Adrenal gland (tissue), 9 donors: ENCODE measurements at regions not wholly inside any gene's neighbourhood (a gene's known extent, or its start where the extent isn't known, plus 50 kb on each side); places are given as distances from the start of the nearest gene placed in this dataset.

Source experiments
- DNase-seq, 7 donors: peaks; one replicate each; pipeline ENCODE4 v3.0.0-alpha.2; 2019 to 2020
- H3K27ac ChIP-seq, 5 donors: fragments of 200-600 bp; sonication (generic) in 4 of 5; 1 replicate in 3 of 5; 2 replicates in 2 of 5; pipeline versions ENCODE4 v1.5.1 to v1.8.0; 2016 to 2020; ENCODE audit warnings: mild to moderate bottlenecking in 1 of 5
- H3K27me3 ChIP-seq: fragments of 200-600 bp; 2 replicates; pipeline ENCODE4 v1.8.0; 2021
- H3K36me3 ChIP-seq, 2 donors: fragments of 200-600 bp; replicated peaks in 1 of 2; 1 replicate in 1 of 2; 2 replicates in 1 of 2; pipeline versions ENCODE4 v1.5.1 to v1.8.0; 2018 to 2022
- H3K4me1 ChIP-seq, 2 donors: fragments of 200-600 bp; replicated peaks in 1 of 2; 1 replicate in 1 of 2; 2 replicates in 1 of 2; pipeline versions ENCODE4 v1.5.1 to v1.8.0; 2018 to 2021
- H3K4me3 ChIP-seq, 4 donors: fragments of 200-600 bp; sonication (generic) in 3 of 4; one replicate each; pipeline ENCODE4 v1.5.1; 2016 to 2018
- H3K9me3 ChIP-seq, 3 donors: fragments of 200-600 bp; sonication (generic) in 1 of 3; replicated peaks in 1 of 3; 1 replicate in 2 of 3; 2 replicates in 1 of 3; pipeline versions ENCODE4 v1.5.1 to v1.8.0; 2016 to 2021
- POLR2A ChIP-seq, 2 donors: fragments of 450-650 bp; IDR thresholded peaks; one replicate each; pipeline ENCODE4 v1.6.1; 2017; ENCODE audit warnings: antibody characterized with exemption in 2 of 2, mild to moderate bottlenecking in 2 of 2, moderate library complexity in 1 of 2
- WGBS, 4 donors: extraction: QIAGEN DNeasy Blood & Tissue Kit in 2 of 4; methylation state at CpG; one replicate each; pipeline versions ENCODE4 v1.1.5 to v1.1.7; 2013 to 2017; 5-methylcytosine and 5-hydroxymethylcytosine counted together
- intact Hi-C, 2 donors: fragments of 100-400 bp; cut with DNase I; formaldehyde crosslinking; loops; one replicate each; pipeline versions ENCODE4 v1.14.1 to v1.15.0; 2022 to 2023
- TF ChIP-seq, protein P1 (sequence below), 6 experiments: fragments of 450-650 bp in 4 of 6; fragments of 200-600 bp in 2 of 6; sonication (generic) in 1 of 6; IDR thresholded peaks; 1 replicate in 5 of 6; 2 replicates in 1 of 6; pipeline versions ENCODE4 v1.5.1 to v1.8.0; 2016 to 2021; ENCODE audit warnings: antibody characterized with exemption in 6 of 6, mild to moderate bottlenecking in 2 of 6, moderate library complexity in 1 of 6
- donor health status: healthy with polysubstance abuse.
- donor health status: Bipolar disorder and iron deficiency.
- donor health status: DM: yes; HTN: yes; CAD: no.
- donor health status: DM: no; HTN: no; CAD: no.
- donor health status: DM: no; HTN: no; CAD: no.

GRCh38 chr14:54116198-54116885, 159.7 kb upstream of the BMP4 start:
- 79 to 90% (median 85%) methylated on average over 2 of the region's 2 CpGs for WGBS, 4 donors
- DNase-seq: no peak
- Histone ChIP-seq H3K4me1 (peaks cover 27 to 50% of the 10 kb centered on the region in 2 donors), H3K9me3 (no peaks in the 10 kb centered on the region), H3K27me3 (no peaks in the 10 kb centered on the region), H3K4me3 (no peak overlapping the region), H3K36me3 (no peaks in the 10 kb centered on the region), H3K27ac (peak overlapping the region in 4 of 5 donors; percentile 11 to 74 (median 54))
- no peak for TF ChIP-seq POLR2A (IDR thresholded peaks at IDR 0.05)
- TF ChIP-seq, protein P1, sequence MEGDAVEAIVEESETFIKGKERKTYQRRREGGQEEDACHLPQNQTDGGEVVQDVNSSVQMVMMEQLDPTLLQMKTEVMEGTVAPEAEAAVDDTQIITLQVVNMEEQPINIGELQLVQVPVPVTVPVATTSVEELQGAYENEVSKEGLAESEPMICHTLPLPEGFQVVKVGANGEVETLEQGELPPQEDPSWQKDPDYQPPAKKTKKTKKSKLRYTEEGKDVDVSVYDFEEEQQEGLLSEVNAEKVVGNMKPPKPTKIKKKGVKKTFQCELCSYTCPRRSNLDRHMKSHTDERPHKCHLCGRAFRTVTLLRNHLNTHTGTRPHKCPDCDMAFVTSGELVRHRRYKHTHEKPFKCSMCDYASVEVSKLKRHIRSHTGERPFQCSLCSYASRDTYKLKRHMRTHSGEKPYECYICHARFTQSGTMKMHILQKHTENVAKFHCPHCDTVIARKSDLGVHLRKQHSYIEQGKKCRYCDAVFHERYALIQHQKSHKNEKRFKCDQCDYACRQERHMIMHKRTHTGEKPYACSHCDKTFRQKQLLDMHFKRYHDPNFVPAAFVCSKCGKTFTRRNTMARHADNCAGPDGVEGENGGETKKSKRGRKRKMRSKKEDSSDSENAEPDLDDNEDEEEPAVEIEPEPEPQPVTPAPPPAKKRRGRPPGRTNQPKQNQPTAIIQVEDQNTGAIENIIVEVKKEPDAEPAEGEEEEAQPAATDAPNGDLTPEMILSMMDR (IDR thresholded peaks at IDR 0.05): no peak
- intact Hi-C loops: no loop called here

- intact Hi-C loops: no loop called here
- no peaks in the 10 kb centered on the region for H3K27me3 ChIP-seq
- peaks cover 27 to 50% of the 10 kb centered on the region in 2 donors for H3K4me1 ChIP-seq
- H3K4me3 ChIP-seq: no peak overlapping the region
- peak overlapping the region; percentile 50 to 74 (median 59) for H3K27ac ChIP-seq
- WGBS, 4 donors: 22 to 34% (median 29%) methylated on average over 2 of the region's 2 CpGs
- no peaks in the 10 kb centered on the region for H3K9me3 ChIP-seq
- no peaks in the 10 kb centered on the region for H3K36me3 ChIP-seq
- TF ChIP-seq POLR2A (IDR thresholded peaks at IDR 0.05): no peak
- TF ChIP-seq, protein P1 (IDR thresholded peaks at IDR 0.05): no peak
- peak; percentile 57 to 84 (median 80) for DNase-seq
Measured at GRCh38 chr14:54116972-54117371, 160.3 kb upstream of the BMP4 start.

DNA sequence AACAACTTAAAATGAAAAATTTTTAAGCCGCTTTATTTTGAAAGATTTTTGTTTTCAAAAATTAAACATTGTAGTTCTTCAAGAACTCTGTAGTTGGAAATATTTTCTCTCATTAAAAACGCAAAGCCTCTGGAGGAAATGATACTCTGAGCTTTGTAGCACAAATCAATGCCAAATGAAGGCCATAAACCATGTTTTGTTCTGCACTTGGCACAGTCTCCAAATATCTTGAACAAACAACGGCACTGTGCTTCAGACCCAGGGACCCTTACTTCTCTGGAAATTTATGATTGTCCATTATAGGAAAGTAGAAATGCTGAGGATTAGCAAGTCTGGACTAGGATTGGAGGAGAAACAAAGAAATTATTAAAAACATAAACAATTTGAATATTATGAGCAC, 160.8 kb upstream of the BMP4 start:
- no peak overlapping the region for H3K4me3 ChIP-seq
- H3K9me3 ChIP-seq: no peaks in the 10 kb centered on the region
- no peaks in the 10 kb centered on the region for H3K27me3 ChIP-seq
- peaks cover 27 to 50% of the 10 kb centered on the region in 2 donors for H3K4me1 ChIP-seq
- DNase-seq: no peak
- TF ChIP-seq, protein P1 (IDR thresholded peaks at IDR 0.05): no peak
- TF ChIP-seq POLR2A (IDR thresholded peaks at IDR 0.05): no peak
- intact Hi-C loops: no loop called here
- H3K27ac ChIP-seq: peak overlapping the region; percentile 35 to 74 (median 59)
- 9 to 39% (median 15%) methylated on average over 3 of the region's 3 CpGs for WGBS, 4 donors
- no peaks in the 10 kb centered on the region for H3K36me3 ChIP-seq

DNA sequence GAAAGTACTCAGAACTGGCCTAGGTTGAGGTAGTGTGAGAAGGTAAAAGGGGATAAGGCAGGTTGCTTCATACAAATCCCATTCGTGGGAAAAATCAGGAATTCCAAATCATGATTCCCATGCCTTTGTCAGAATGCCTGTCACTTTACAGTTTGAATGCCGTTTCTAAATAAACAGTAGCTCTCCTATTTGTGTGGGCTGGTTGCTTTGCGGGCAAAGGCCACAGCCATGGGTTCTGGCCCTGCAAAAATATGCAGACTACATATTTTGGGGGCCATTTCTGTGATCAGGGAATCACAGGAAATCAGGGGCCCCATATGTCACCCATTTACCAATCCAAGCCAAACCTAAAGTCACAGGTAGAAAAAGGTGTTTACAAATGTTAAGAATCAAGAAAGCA, 161.3 kb upstream of the BMP4 start:
- Histone ChIP-seq H3K27me3 (no peaks in the 10 kb centered on the region), H3K9me3 (no peaks in the 10 kb centered on the region), H3K36me3 (no peaks in the 10 kb centered on the region), H3K27ac (peak overlapping the region; percentile 35 to 74 (median 59)), H3K4me1 (peaks cover 27 to 50% of the 10 kb centered on the region in 2 donors), H3K4me3 (no peak overlapping the region)
- intact Hi-C loops: no loop called here
- TF ChIP-seq, protein P1 (IDR thresholded peaks at IDR 0.05): no peak
- TF ChIP-seq POLR2A (IDR thresholded peaks at IDR 0.05): no peak
- DNase-seq: no peak
- 64 to 81% (median 70%) methylated on average over 3 of the region's 3 CpGs for WGBS, 4 donors
